ENCODE measurements at regions not wholly inside any gene's neighbourhood (a gene's known extent, or its start where the extent isn't known, plus 50 kb on each side); places are given as distances from the start of the nearest gene placed in this dataset.

GRCh38 chr13:33970746-33971561, 153.0 kb downstream of the RFC3 start:
- Histone ChIP-seq H3K4me3 (ENCODE audit: low read length, poor library complexity, severe bottlenecking) (no peak overlapping the region), H3K9ac (ENCODE audit: low read depth, low read length, poor library complexity, severe bottlenecking) (no peak overlapping the region), H3K4me1 (ENCODE audit: insufficient read depth, low read length, poor library complexity, severe bottlenecking) (no peaks in the 10 kb centered on the region), H4K20me1 (ENCODE audit: insufficient read depth, low read length, poor library complexity, severe bottlenecking) (no peaks in the 10 kb centered on the region), H3F3A (ENCODE audit: low read depth) (no peaks in the 10 kb centered on the region), H3K9me2 (replicated peaks; ENCODE audit: low read depth, low read length) (no peaks in the 10 kb centered on the region), H2AFZ (ENCODE audit: low read length) (no peak overlapping the region), H3K79me2 (ENCODE audit: insufficient read depth, low read length) (no peaks in the 10 kb centered on the region), H3K27me3 (ENCODE audit: insufficient read depth, low read length, poor library complexity, severe bottlenecking) (no peaks in the 10 kb centered on the region), H3K36me3 (ENCODE audit: insufficient read depth, low read length) (no peaks in the 10 kb centered on the region), H3K4me2 (ENCODE audit: low read depth, low read length, poor library complexity, severe bottlenecking) (no peak overlapping the region), H3K9me3 (ENCODE audit: insufficient read depth, low read depth, low read length) (no peaks in the 10 kb centered on the region)
- no peak for TF ChIP-seq CTCF (conservative IDR thresholded peaks at IDR 0.05; ENCODE audit: low read length)
- TF ChIP-seq EZH2phosphoT487 (IDR thresholded peaks at IDR 0.05; ENCODE audit: borderline replicate concordance): no peak

GRCh38 chr13:33971562-33971819, 153.5 kb downstream of the RFC3 start:
- Histone ChIP-seq H3K9me2 (replicated peaks; ENCODE audit: low read depth, low read length) (no peaks in the 10 kb centered on the region), H3K9me3 (ENCODE audit: insufficient read depth, low read depth, low read length) (no peaks in the 10 kb centered on the region), H3K9ac (ENCODE audit: low read depth, low read length, poor library complexity, severe bottlenecking) (no peak overlapping the region), H2AFZ (ENCODE audit: low read length) (no peak overlapping the region), H3K4me2 (ENCODE audit: low read depth, low read length, poor library complexity, severe bottlenecking) (no peak overlapping the region), H3K4me1 (ENCODE audit: insufficient read depth, low read length, poor library complexity, severe bottlenecking) (no peaks in the 10 kb centered on the region), H3K4me3 (ENCODE audit: low read length, poor library complexity, severe bottlenecking) (no peak overlapping the region), H3K36me3 (ENCODE audit: insufficient read depth, low read length) (no peaks in the 10 kb centered on the region), H4K20me1 (ENCODE audit: insufficient read depth, low read length, poor library complexity, severe bottlenecking) (no peaks in the 10 kb centered on the region), H3K27me3 (ENCODE audit: insufficient read depth, low read length, poor library complexity, severe bottlenecking) (no peaks in the 10 kb centered on the region), H3K79me2 (ENCODE audit: insufficient read depth, low read length) (no peaks in the 10 kb centered on the region), H3F3A (ENCODE audit: low read depth) (no peaks in the 10 kb centered on the region)
- no peak for TF ChIP-seq CTCF (conservative IDR thresholded peaks at IDR 0.05; ENCODE audit: low read length)
- no peak for TF ChIP-seq EZH2phosphoT487 (IDR thresholded peaks at IDR 0.05; ENCODE audit: borderline replicate concordance)

- Histone ChIP-seq H3K4me2 (ENCODE audit: low read depth, low read length, poor library complexity, severe bottlenecking) (no peak overlapping the region), H3K9me3 (ENCODE audit: insufficient read depth, low read depth, low read length) (no peaks in the 10 kb centered on the region), H3K9ac (ENCODE audit: low read depth, low read length, poor library complexity, severe bottlenecking) (no peak overlapping the region), H2AFZ (ENCODE audit: low read length) (no peak overlapping the region), H3K4me3 (ENCODE audit: low read length, poor library complexity, severe bottlenecking) (no peak overlapping the region), H3F3A (ENCODE audit: low read depth) (no peaks in the 10 kb centered on the region), H3K79me2 (ENCODE audit: insufficient read depth, low read length) (no peaks in the 10 kb centered on the region), H3K9me2 (replicated peaks; ENCODE audit: low read depth, low read length) (no peaks in the 10 kb centered on the region), H4K20me1 (ENCODE audit: insufficient read depth, low read length, poor library complexity, severe bottlenecking) (no peaks in the 10 kb centered on the region), H3K27me3 (ENCODE audit: insufficient read depth, low read length, poor library complexity, severe bottlenecking) (no peaks in the 10 kb centered on the region), H3K36me3 (ENCODE audit: insufficient read depth, low read length) (no peaks in the 10 kb centered on the region), H3K4me1 (ENCODE audit: insufficient read depth, low read length, poor library complexity, severe bottlenecking) (no peaks in the 10 kb centered on the region)
- TF ChIP-seq CTCF (conservative IDR thresholded peaks at IDR 0.05; ENCODE audit: low read length) (no peak), EZH2phosphoT487 (IDR thresholded peaks at IDR 0.05; ENCODE audit: borderline replicate concordance) (no peak)
Measured at GRCh38 chr13:33973194-33973593, 155.2 kb downstream of the RFC3 start.
